Stomach (tissue), 4 donors: ENCODE measurements at regions not wholly inside any gene's neighbourhood (a gene's known extent, or its start where the extent isn't known, plus 50 kb on each side); places are given as distances from the start of the nearest gene placed in this dataset.

ENCODE experiments used
- EP300 ChIP-seq: sonication (generic); formaldehyde crosslinking; IDR thresholded peaks from one replicate; pipeline ENCODE4 v1.6.1; 2017; ENCODE audit warnings: antibody characterized with exemption
- POLR2AphosphoS5 ChIP-seq, 3 donors: sonication (generic); formaldehyde crosslinking; IDR thresholded peaks; one replicate each; pipeline ENCODE4 v1.6.1; 2016; ENCODE audit warnings: antibody characterized with exemption in 3 of 3
- TF ChIP-seq, protein P1 (sequence below), 7 experiments: fragments of 450-650 bp in 4 of 7; fragments of 200-600 bp in 3 of 7; sonication (generic) in 3 of 7; IDR thresholded peaks; one replicate each; pipeline ENCODE4 v1.5.1; 2016 to 2019; ENCODE audit warnings: antibody characterized with exemption in 7 of 7, control low read depth in 2 of 7, mild to moderate bottlenecking in 1 of 7

DNA sequence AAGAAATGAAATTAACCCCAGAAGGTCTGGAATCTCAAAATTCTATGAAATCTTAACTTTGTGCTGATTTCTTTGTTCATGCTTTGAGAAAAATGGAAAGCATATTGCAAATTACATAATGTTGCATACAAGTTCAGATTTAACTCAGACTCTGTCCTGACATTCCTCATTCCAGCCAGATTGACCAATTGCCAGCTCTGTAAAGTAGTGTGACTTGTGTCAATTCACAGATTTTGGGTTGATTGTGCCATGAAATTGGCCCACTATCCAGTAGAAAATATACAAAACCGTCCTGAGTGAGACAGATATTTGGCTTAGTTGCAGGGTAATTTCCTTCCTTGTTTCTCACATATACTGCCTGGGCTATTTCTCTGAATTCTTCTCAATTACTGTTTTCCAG lies 1312.6 kb downstream of the ROBO1 start:
- TF ChIP-seq, protein P1, sequence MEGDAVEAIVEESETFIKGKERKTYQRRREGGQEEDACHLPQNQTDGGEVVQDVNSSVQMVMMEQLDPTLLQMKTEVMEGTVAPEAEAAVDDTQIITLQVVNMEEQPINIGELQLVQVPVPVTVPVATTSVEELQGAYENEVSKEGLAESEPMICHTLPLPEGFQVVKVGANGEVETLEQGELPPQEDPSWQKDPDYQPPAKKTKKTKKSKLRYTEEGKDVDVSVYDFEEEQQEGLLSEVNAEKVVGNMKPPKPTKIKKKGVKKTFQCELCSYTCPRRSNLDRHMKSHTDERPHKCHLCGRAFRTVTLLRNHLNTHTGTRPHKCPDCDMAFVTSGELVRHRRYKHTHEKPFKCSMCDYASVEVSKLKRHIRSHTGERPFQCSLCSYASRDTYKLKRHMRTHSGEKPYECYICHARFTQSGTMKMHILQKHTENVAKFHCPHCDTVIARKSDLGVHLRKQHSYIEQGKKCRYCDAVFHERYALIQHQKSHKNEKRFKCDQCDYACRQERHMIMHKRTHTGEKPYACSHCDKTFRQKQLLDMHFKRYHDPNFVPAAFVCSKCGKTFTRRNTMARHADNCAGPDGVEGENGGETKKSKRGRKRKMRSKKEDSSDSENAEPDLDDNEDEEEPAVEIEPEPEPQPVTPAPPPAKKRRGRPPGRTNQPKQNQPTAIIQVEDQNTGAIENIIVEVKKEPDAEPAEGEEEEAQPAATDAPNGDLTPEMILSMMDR (IDR thresholded peaks at IDR 0.05) = no peak
- no peak for TF ChIP-seq EP300
- TF ChIP-seq POLR2AphosphoS5 (IDR thresholded peaks at IDR 0.05) = no peak
